ENCODE measurements at regions not wholly inside any gene's neighbourhood (a gene's known extent, or its start where the extent isn't known, plus 50 kb on each side); places are given as distances from the start of the nearest gene placed in this dataset.
A peak's percentile ranks its signal among the peaks of the same experiment; 100 is the strongest.

- DNase-seq: no peak
Measured at GRCh38 chr1:221904319-221904718, 162.4 kb upstream of the DUSP10 start.

GRCh38 chr1:221903594-221903993, 161.7 kb upstream of the DUSP10 start:
- no peak for DNase-seq

GRCh38 chr1:221902961-221903360, 161.1 kb upstream of the DUSP10 start:
- DNase-seq: no peak

GRCh38 chr1:221900678-221901077, 158.8 kb upstream of the DUSP10 start:
- no peak for DNase-seq

- DNase-seq: no peak
Measured at GRCh38 chr1:221897321-221897721, 155.4 kb upstream of the DUSP10 start.

- no peak for DNase-seq
Measured at GRCh38 chr1:221892301-221892830, 150.5 kb upstream of the DUSP10 start.

- DNase-seq: no peak
Measured at GRCh38 chr1:221891708-221892107, 149.8 kb upstream of the DUSP10 start.

- no peak for DNase-seq
Measured at GRCh38 chr1:221888801-221889200, 146.9 kb upstream of the DUSP10 start.

GRCh38 chr1:221888218-221888617, 146.3 kb upstream of the DUSP10 start:
- no peak for DNase-seq

GRCh38 chr1:221887758-221888157, 145.9 kb upstream of the DUSP10 start:
- DNase-seq: no peak

GRCh38 chr1:221887415-221887746, 145.5 kb upstream of the DUSP10 start:
- DNase-seq: no peak

- no peak for DNase-seq
Measured at GRCh38 chr1:221886743-221887414, 145.0 kb upstream of the DUSP10 start.

- DNase-seq: no peak
Measured at GRCh38 chr1:221886311-221886710, 144.4 kb upstream of the DUSP10 start.

GRCh38 chr1:221884821-221885220, 142.9 kb upstream of the DUSP10 start:
- DNase-seq: no peak

GRCh38 chr1:221881805-221882581, 140.1 kb upstream of the DUSP10 start:
- DNase-seq: no peak

- DNase-seq: no peak
Measured at GRCh38 chr1:221880182-221880581, 138.3 kb upstream of the DUSP10 start.

GRCh38 chr1:221878134-221878533, 136.2 kb upstream of the DUSP10 start:
- DNase-seq: peak in 1 of 5 donors; percentile 9

GRCh38 chr1:221877311-221877710, 135.4 kb upstream of the DUSP10 start:
- DNase-seq: no peak

GRCh38 chr1:221875004-221875330, 133.1 kb upstream of the DUSP10 start:
- no peak for DNase-seq

- no peak for DNase-seq
Measured at GRCh38 chr1:221874285-221875003, 132.6 kb upstream of the DUSP10 start.

- DNase-seq: no peak
Measured at GRCh38 chr1:221873673-221874072, 131.8 kb upstream of the DUSP10 start.

- DNase-seq: no peak
Measured at GRCh38 chr1:221871056-221871455, 129.2 kb upstream of the DUSP10 start.

- no peak for DNase-seq
Measured at GRCh38 chr1:221869779-221870178, 127.9 kb upstream of the DUSP10 start.
